ENCODE measurements at regions not wholly inside any gene's neighbourhood (a gene's known extent, or its start where the extent isn't known, plus 50 kb on each side); places are given as distances from the start of the nearest gene placed in this dataset.

- Histone ChIP-seq H3K4me2 (ENCODE audit: low read length) (no peak overlapping the region), H3K27ac (ENCODE audit: low read depth, low read length) (no peak overlapping the region), H3K36me3 (ENCODE audit: control insufficient read depth, low read length) (no peaks in the 10 kb centered on the region), H3K9me2 (replicated peaks; ENCODE audit: control insufficient read depth, low read length) (no peaks in the 10 kb centered on the region), H3K27me3 (ENCODE audit: control insufficient read depth, low read length) (no peaks in the 10 kb centered on the region), H3K9me3 (ENCODE audit: control insufficient read depth, insufficient read depth, low read length) (no peaks in the 10 kb centered on the region), H3F3A (ENCODE audit: control insufficient read depth, insufficient read depth) (no peaks in the 10 kb centered on the region), H3K4me1 (ENCODE audit: control insufficient read depth, low read length) (no peaks in the 10 kb centered on the region), H4K20me1 (ENCODE audit: control insufficient read depth, insufficient read depth, low read depth, low read length) (no peaks in the 10 kb centered on the region), H3K4me3 (ENCODE audit: low read length) (no peak overlapping the region), H3K79me2 (ENCODE audit: control insufficient read depth, low read length) (no peaks in the 10 kb centered on the region)
- TF ChIP-seq EZH2phosphoT487 (IDR thresholded peaks at IDR 0.05; ENCODE audit: borderline replicate concordance, low read length) (no peak), CTCF (IDR thresholded peaks at IDR 0.05; ENCODE audit: low read depth, low read length, poor library complexity, severe bottlenecking) (no peak)
Observed at GRCh38 chr10:129383651-129384050, 83.4 kb upstream of the MGMT start.

GRCh38 chr10:129385600-129385999, 81.4 kb upstream of the MGMT start:
- Histone ChIP-seq H3K27me3 (ENCODE audit: control insufficient read depth, low read length) (no peaks in the 10 kb centered on the region), H3K9me2 (replicated peaks; ENCODE audit: control insufficient read depth, low read length) (no peaks in the 10 kb centered on the region), H4K20me1 (ENCODE audit: control insufficient read depth, insufficient read depth, low read depth, low read length) (no peaks in the 10 kb centered on the region), H3K4me2 (ENCODE audit: low read length) (no peak overlapping the region), H3K79me2 (ENCODE audit: control insufficient read depth, low read length) (no peaks in the 10 kb centered on the region), H3K4me3 (ENCODE audit: low read length) (no peak overlapping the region), H3K36me3 (ENCODE audit: control insufficient read depth, low read length) (no peaks in the 10 kb centered on the region), H3K27ac (ENCODE audit: low read depth, low read length) (no peak overlapping the region), H3K4me1 (ENCODE audit: control insufficient read depth, low read length) (peaks cover 12% of the 10 kb centered on the region), H3K9me3 (ENCODE audit: control insufficient read depth, insufficient read depth, low read length) (no peaks in the 10 kb centered on the region), H3F3A (ENCODE audit: control insufficient read depth, insufficient read depth) (no peaks in the 10 kb centered on the region)
- TF ChIP-seq EZH2phosphoT487 (IDR thresholded peaks at IDR 0.05; ENCODE audit: borderline replicate concordance, low read length) = no peak
- TF ChIP-seq CTCF (IDR thresholded peaks at IDR 0.05; ENCODE audit: low read depth, low read length, poor library complexity, severe bottlenecking) = no peak

GRCh38 chr10:129386415-129387257, 80.4 kb upstream of the MGMT start:
- TF ChIP-seq CTCF (IDR thresholded peaks at IDR 0.05; ENCODE audit: low read depth, low read length, poor library complexity, severe bottlenecking) (no peak), EZH2phosphoT487 (IDR thresholded peaks at IDR 0.05; ENCODE audit: borderline replicate concordance, low read length) (no peak)
- H3K79me2 ChIP-seq (ENCODE audit: control insufficient read depth, low read length) = no peaks in the 10 kb centered on the region
- no peak overlapping the region for H3K4me2 ChIP-seq (ENCODE audit: low read length)
- H3K4me1 ChIP-seq (ENCODE audit: control insufficient read depth, low read length) = peaks cover 17% of the 10 kb centered on the region
- H3K27me3 ChIP-seq (ENCODE audit: control insufficient read depth, low read length) = no peaks in the 10 kb centered on the region
- no peak overlapping the region for H3K4me3 ChIP-seq (ENCODE audit: low read length)
- no peaks in the 10 kb centered on the region for H3K9me3 ChIP-seq (ENCODE audit: control insufficient read depth, insufficient read depth, low read length)
- no peak overlapping the region for H3K27ac ChIP-seq (ENCODE audit: low read depth, low read length)
- H3K9me2 ChIP-seq (replicated peaks; ENCODE audit: control insufficient read depth, low read length) = no peaks in the 10 kb centered on the region
- no peaks in the 10 kb centered on the region for H3K36me3 ChIP-seq (ENCODE audit: control insufficient read depth, low read length)
- H4K20me1 ChIP-seq (ENCODE audit: control insufficient read depth, insufficient read depth, low read depth, low read length) = no peaks in the 10 kb centered on the region
- H3F3A ChIP-seq (ENCODE audit: control insufficient read depth, insufficient read depth) = no peaks in the 10 kb centered on the region

All from DOHH2 (cell line).